HEK293T (cell line): ENCODE measurements at regions not wholly inside any gene's neighbourhood (a gene's known extent, or its start where the extent isn't known, plus 50 kb on each side); places are given as distances from the start of the nearest gene placed in this dataset.

Experiments
- CTCF ChIA-PET: fragments of 350-600 bp; formaldehyde crosslinking; extraction: SDS; loops from one replicate; lab custom pipeline; 2021; ENCODE audit warnings: antibody characterized with exemption, inconsistent platforms; lab: Yijun Ruan, JAX
- POLR2A ChIA-PET: fragments of 350-600 bp; formaldehyde crosslinking; extraction: SDS; loops from one replicate; lab custom pipeline; 2020; ENCODE audit warnings: antibody characterized with exemption, inconsistent platforms; lab: Yijun Ruan, JAX
- DNase-seq: peaks from one replicate; pipeline ENCODE4 v3.0.0; 2012; ENCODE audit warnings: mixed read lengths; ENCODE audit errors: extremely low spot score
- ARNT ChIP-seq: fragments of 450-650 bp; IDR thresholded peaks from 2 replicates; pipeline ENCODE4 v1.6.1; 2017; ENCODE audit warnings: mild to moderate bottlenecking
- BHLHE40 ChIP-seq: fragments of 450-650 bp; IDR thresholded peaks from 2 replicates; pipeline ENCODE4 v1.6.1; 2016; ENCODE audit warnings: mild to moderate bottlenecking, moderate library complexity, borderline replicate concordance
- CTBP1 ChIP-seq: fragments of 450-650 bp; IDR thresholded peaks from 2 replicates; pipeline ENCODE4 v1.6.1; 2016; ENCODE audit warnings: borderline replicate concordance
- ELF4 ChIP-seq: fragments of 450-650 bp; IDR thresholded peaks from 2 replicates; pipeline ENCODE4 v1.6.1; 2017; ENCODE audit warnings: antibody characterized with exemption
- FOXA1 ChIP-seq: fragments of 450-650 bp; IDR thresholded peaks from 2 replicates; pipeline ENCODE4 v1.6.1; 2016; ENCODE audit warnings: mild to moderate bottlenecking
- FOXK2 ChIP-seq: fragments of 450-650 bp; IDR thresholded peaks from 2 replicates; pipeline ENCODE4 v1.6.1; 2016; ENCODE audit warnings: mild to moderate bottlenecking
- FOXM1 ChIP-seq: fragments of 450-650 bp; IDR thresholded peaks from 2 replicates; pipeline ENCODE4 v1.6.1; 2017; ENCODE audit warnings: mild to moderate bottlenecking, borderline replicate concordance
- HDGF ChIP-seq: fragments of 450-650 bp; IDR thresholded peaks from 2 replicates; pipeline ENCODE4 v1.6.1; 2017; ENCODE audit warnings: antibody characterized with exemption, borderline replicate concordance
- L3MBTL2 ChIP-seq: fragments of 450-650 bp; conservative IDR thresholded peaks from 2 replicates; pipeline ENCODE4 v1.6.1; 2016; ENCODE audit warnings: mild to moderate bottlenecking
- LEF1 ChIP-seq: fragments of 450-650 bp; IDR thresholded peaks from 2 replicates; pipeline ENCODE4 v1.6.1; 2017; ENCODE audit warnings: mild to moderate bottlenecking, borderline replicate concordance
- NFRKB ChIP-seq: fragments of 450-650 bp; IDR thresholded peaks from 2 replicates; pipeline ENCODE4 v1.6.1; 2016; ENCODE audit warnings: mild to moderate bottlenecking, moderate library complexity
- PKNOX1 ChIP-seq: fragments of 450-650 bp; IDR thresholded peaks from 2 replicates; pipeline ENCODE4 v1.6.1; 2016
- SP1 ChIP-seq: fragments of 450-650 bp; IDR thresholded peaks from 2 replicates; pipeline ENCODE4 v1.6.1; 2017
- SUZ12 ChIP-seq: fragments of 450-650 bp; IDR thresholded peaks from 2 replicates; pipeline ENCODE4 v1.6.1; 2016; ENCODE audit warnings: mild to moderate bottlenecking
- TARDBP ChIP-seq: fragments of 450-650 bp; IDR thresholded peaks from 2 replicates; pipeline ENCODE4 v1.6.1; 2016
- ZNF384 ChIP-seq: fragments of 450-650 bp; IDR thresholded peaks from 2 replicates; pipeline ENCODE4 v1.6.1; 2016

- POLR2A ChIA-PET, result no interaction called here
- DNase-seq, result no peak
- CTCF ChIA-PET, result no interaction called here
- TF ChIP-seq ARNT (no peak), ZNF384 (no peak), SUZ12 (no peak), NFRKB (no peak), CTBP1 (no peak), LEF1 (no peak), ELF4 (no peak), SP1 (no peak), BHLHE40 (no peak), FOXK2 (no peak), FOXA1 (no peak), L3MBTL2 (no peak)
These were observed 367.6 kb upstream of the TSHZ3 start for GRCh38 chr19:31716826-31717225.

GRCh38 chr19:31717269-31717923, 368.2 kb upstream of the TSHZ3 start:
- TF ChIP-seq BHLHE40 (no peak), FOXK2 (no peak), HDGF (no peak), FOXA1 (no peak)
- POLR2A ChIA-PET, result no interaction called here
- DNase-seq, result no peak
- CTCF ChIA-PET, result no interaction called here

GRCh38 chr19:31718032-31718431, 368.8 kb upstream of the TSHZ3 start:
- TF ChIP-seq ARNT (no peak), FOXM1 (no peak)
- CTCF ChIA-PET, result no interaction called here
- POLR2A ChIA-PET, result no interaction called here
- no peak for DNase-seq

- ChIA-PET POLR2A (no interaction called here), CTCF (no interaction called here)
- TF ChIP-seq FOXA1 (no peak), ARNT (no peak), PKNOX1 (no peak)
- DNase-seq, result no peak
These were observed 369.7 kb upstream of the TSHZ3 start for GRCh38 chr19:31718898-31719297.

- ChIA-PET CTCF (no interaction called here), POLR2A (no interaction called here)
- DNase-seq, result no peak
- TF ChIP-seq PKNOX1 (no peak), ELF4 (no peak), NFRKB (no peak), ARNT (no peak), LEF1 (no peak), FOXA1 (no peak), HDGF (no peak), CTBP1 (no peak), L3MBTL2 (no peak), SUZ12 (no peak), BHLHE40 (no peak), FOXK2 (no peak), SP1 (no peak), FOXM1 (no peak), ZNF384 (no peak), TARDBP (no peak)
These were observed 373.9 kb upstream of the TSHZ3 start for GRCh38 chr19:31723101-31723500.

- ChIA-PET CTCF (no interaction called here), POLR2A (no interaction called here)
- no peak for DNase-seq
- TF ChIP-seq FOXM1 (no peak), ELF4 (no peak), LEF1 (no peak), NFRKB (no peak), BHLHE40 (no peak), ARNT (no peak), ZNF384 (no peak), HDGF (no peak), CTBP1 (no peak), FOXA1 (no peak), TARDBP (no peak), L3MBTL2 (no peak), PKNOX1 (no peak), FOXK2 (no peak), SUZ12 (no peak)
These were observed 375.8 kb upstream of the TSHZ3 start for GRCh38 chr19:31725051-31725450.

- no peak for DNase-seq
- CTCF ChIA-PET, result no interaction called here
- TF ChIP-seq NFRKB (no peak), SUZ12 (no peak), ELF4 (no peak), FOXA1 (no peak), TARDBP (no peak), FOXM1 (no peak), PKNOX1 (no peak), ARNT (no peak)
- POLR2A ChIA-PET, result no interaction called here
These were observed 378.3 kb upstream of the TSHZ3 start for GRCh38 chr19:31727536-31727935.
